Esophagus muscularis mucosa (tissue), 4 donors: ENCODE measurements at regions not wholly inside any gene's neighbourhood (a gene's known extent, or its start where the extent isn't known, plus 50 kb on each side); places are given as distances from the start of the nearest gene placed in this dataset.
"Not testable (repeated sequence)": the region's sequence is repeated elsewhere in the genome, so short reads cannot be mapped to it uniquely, and the experiment has no call there.

Source experiments
- DNase-seq: peaks from one replicate; pipeline ENCODE4 v3.0.0-alpha.2; 2017; ENCODE audit errors: extremely low spot score
- H3K27ac ChIP-seq, 4 donors: fragments of 200-600 bp; sonication (generic); replicated peaks in 1 of 4; 1 replicate in 3 of 4; 2 replicates in 1 of 4; pipeline ENCODE4 v1.5.1; 2016 to 2019; ENCODE audit warnings: mild to moderate bottlenecking in 1 of 4
- H3K27me3 ChIP-seq, 4 donors: fragments of 200-600 bp; sonication (generic); one replicate each; pipeline versions ENCODE4 v1.5.1 to v1.6.0; 2016 to 2019
- H3K36me3 ChIP-seq, 4 donors: fragments of 200-600 bp; sonication (generic); one replicate each; pipeline ENCODE4 v1.5.1; 2016 to 2019
- H3K4me1 ChIP-seq, 4 donors: fragments of 200-600 bp; sonication (generic); one replicate each; pipeline ENCODE4 v1.5.1; 2016 to 2019
- H3K4me3 ChIP-seq, 4 donors: fragments of 200-600 bp; sonication (generic); 1 replicate in 2 of 4; 2 replicates in 2 of 4; pipeline ENCODE4 v1.5.1; 2016 to 2019; ENCODE audit warnings: mild to moderate bottlenecking in 4 of 4, moderate library complexity in 1 of 4
- H3K9me3 ChIP-seq, 4 donors: fragments of 200-600 bp; sonication (generic); 1 replicate in 3 of 4; 2 replicates in 1 of 4; pipeline ENCODE4 v1.5.1; 2016 to 2019
- EP300 ChIP-seq: sonication (generic); formaldehyde crosslinking; IDR thresholded peaks from one replicate; pipeline ENCODE4 v1.6.1; 2017; ENCODE audit warnings: antibody characterized with exemption
- POLR2A ChIP-seq: fragments of 450-650 bp; IDR thresholded peaks from one replicate; pipeline ENCODE4 v1.6.1; 2017; ENCODE audit warnings: antibody characterized with exemption, moderate library complexity, mild to moderate bottlenecking, low read depth
- POLR2AphosphoS5 ChIP-seq, 2 donors: sonication (generic); formaldehyde crosslinking; IDR thresholded peaks; one replicate each; pipeline ENCODE4 v1.6.1; 2017; ENCODE audit warnings: antibody characterized with exemption in 2 of 2
- WGBS: methylation state at CpG from one replicate; pipeline ENCODE4 v1.1.5; 2018; 5-methylcytosine and 5-hydroxymethylcytosine counted together
- intact Hi-C: fragments of 100-400 bp; cut with DNase I; formaldehyde crosslinking; loops from one replicate; pipeline ENCODE4 v1.15.1; 2023
- TF ChIP-seq, protein P1 (sequence below), 3 experiments: fragments of 200-600 bp in 2 of 3; fragments of 450-650 bp in 1 of 3; sonication (generic) in 2 of 3; IDR thresholded peaks; one replicate each; pipeline ENCODE4 v1.5.1; 2017 to 2019; ENCODE audit warnings: antibody characterized with exemption in 3 of 3, mild to moderate bottlenecking in 2 of 3, moderate library complexity in 1 of 3

DNA sequence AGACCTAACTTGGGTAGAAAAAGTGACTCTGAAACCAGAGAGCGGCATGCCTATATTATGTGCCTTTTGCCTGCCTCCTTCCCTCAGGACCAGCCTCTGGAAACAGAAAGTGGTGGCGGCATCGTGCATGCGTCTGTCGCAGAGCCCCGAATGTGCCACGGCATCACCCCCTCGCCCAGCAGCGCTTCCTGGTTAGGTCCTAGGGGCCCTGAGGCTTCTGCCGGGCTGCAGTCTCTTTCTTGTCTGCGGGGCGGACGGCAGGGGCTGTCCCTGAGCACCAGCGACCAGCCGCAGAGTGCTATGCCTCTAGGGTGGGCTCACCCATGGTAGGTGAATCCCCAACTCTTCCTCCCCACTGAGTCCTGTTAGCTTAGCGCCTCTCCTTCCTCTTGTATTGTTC is 68.7 kb downstream of the VSIG4 start:
- no peak overlapping the region for H3K27ac ChIP-seq
- no peak overlapping the region for H3K4me3 ChIP-seq
- intact Hi-C loops: no loop called here
- WGBS: 39% methylated on average over 16 of the region's 16 CpGs
- H3K27me3 ChIP-seq: peaks cover 0 to 11% (median 0%) of the 10 kb centered on the region in 4 donors
- no peaks in the 10 kb centered on the region for H3K4me1 ChIP-seq
- TF ChIP-seq POLR2AphosphoS5 (IDR thresholded peaks at IDR 0.05): no peak
- no peak for TF ChIP-seq POLR2A
- no peak for TF ChIP-seq EP300
- TF ChIP-seq, protein P1, sequence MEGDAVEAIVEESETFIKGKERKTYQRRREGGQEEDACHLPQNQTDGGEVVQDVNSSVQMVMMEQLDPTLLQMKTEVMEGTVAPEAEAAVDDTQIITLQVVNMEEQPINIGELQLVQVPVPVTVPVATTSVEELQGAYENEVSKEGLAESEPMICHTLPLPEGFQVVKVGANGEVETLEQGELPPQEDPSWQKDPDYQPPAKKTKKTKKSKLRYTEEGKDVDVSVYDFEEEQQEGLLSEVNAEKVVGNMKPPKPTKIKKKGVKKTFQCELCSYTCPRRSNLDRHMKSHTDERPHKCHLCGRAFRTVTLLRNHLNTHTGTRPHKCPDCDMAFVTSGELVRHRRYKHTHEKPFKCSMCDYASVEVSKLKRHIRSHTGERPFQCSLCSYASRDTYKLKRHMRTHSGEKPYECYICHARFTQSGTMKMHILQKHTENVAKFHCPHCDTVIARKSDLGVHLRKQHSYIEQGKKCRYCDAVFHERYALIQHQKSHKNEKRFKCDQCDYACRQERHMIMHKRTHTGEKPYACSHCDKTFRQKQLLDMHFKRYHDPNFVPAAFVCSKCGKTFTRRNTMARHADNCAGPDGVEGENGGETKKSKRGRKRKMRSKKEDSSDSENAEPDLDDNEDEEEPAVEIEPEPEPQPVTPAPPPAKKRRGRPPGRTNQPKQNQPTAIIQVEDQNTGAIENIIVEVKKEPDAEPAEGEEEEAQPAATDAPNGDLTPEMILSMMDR (IDR thresholded peaks at IDR 0.05): no peak
- no peaks in the 10 kb centered on the region for H3K36me3 ChIP-seq
- no peak for DNase-seq
- no peaks in the 10 kb centered on the region for H3K9me3 ChIP-seq

DNA sequence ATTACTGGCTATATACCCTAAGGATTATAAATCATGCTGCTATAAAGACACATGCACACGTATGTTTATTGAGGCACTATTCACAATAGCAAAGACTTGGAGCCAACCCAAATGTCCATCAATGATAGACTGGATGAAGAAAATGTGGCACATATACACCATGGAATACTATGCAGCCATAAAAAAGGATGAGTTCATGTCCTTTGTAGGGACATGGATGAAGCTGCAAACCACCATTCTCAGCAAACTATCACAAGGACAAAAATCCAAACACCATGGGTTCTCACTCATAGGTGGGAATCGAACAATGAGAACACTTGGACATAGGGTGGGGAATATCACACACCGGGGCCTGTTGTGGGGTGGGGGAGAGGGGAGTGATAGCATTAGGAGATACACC is 72.7 kb downstream of the VSIG4 start:
- DNase-seq, H3K36me3 ChIP-seq, H3K27me3 ChIP-seq, H3K4me3 ChIP-seq, H3K27ac ChIP-seq, H3K4me1 ChIP-seq, intact Hi-C loops, H3K9me3 ChIP-seq: not testable (repeated sequence)
- 87% methylated on average over 3 of the region's 3 CpGs for WGBS

DNA sequence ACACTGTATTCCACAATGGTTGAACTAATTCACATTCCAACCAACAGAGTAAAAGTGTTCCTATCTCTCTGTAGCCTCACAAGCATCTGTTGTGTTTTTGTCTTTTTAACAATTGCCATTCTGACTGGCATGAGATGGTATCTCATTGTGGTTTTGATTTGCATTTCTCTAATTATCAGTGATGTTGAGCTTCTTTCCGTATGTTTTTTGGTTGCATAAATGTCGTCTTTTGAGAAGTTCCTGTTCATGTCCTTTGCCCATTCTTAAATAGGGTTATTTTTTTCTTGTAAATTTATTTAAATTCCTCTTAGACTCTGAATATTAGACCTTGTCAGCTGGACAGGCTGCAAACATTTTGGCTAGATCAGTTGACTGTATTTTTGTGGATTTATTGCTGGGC is 78.2 kb downstream of the VSIG4 start:
- no peak overlapping the region for H3K27ac ChIP-seq
- TF ChIP-seq, protein P1 (IDR thresholded peaks at IDR 0.05): no peak
- TF ChIP-seq POLR2AphosphoS5 (IDR thresholded peaks at IDR 0.05): no peak
- no peak for TF ChIP-seq EP300
- no peak for TF ChIP-seq POLR2A
- H3K4me3 ChIP-seq: no peak overlapping the region
- no peaks in the 10 kb centered on the region for H3K4me1 ChIP-seq
- WGBS: 81% methylated on average over 2 of the region's 2 CpGs
- no peak for DNase-seq
- H3K9me3 ChIP-seq: peaks cover 0 to 5% (median 0%) of the 10 kb centered on the region in 4 donors
- H3K27me3 ChIP-seq: no peaks in the 10 kb centered on the region
- no peaks in the 10 kb centered on the region for H3K36me3 ChIP-seq
- intact Hi-C loops: no loop called here

DNA sequence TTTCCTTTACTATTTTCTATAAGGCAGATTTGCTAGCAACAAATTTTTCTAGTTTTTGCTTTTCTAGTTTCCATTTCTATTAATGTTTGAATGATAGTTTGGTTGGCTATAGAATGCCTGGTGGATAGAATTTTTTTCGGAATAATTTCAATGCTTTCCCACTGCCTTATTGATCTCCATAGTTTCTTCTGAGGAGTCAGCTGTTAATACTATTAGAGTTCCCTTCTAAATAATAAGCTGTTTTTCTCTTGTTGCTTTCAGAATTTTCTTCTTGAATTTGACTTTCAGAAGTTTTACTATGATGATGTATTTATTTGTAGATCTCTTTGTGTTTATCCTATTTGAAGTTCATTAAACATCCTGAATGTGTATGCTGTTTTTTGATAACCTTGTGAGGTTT is 91.8 kb downstream of the VSIG4 start:
- Histone ChIP-seq H3K27ac (no peak overlapping the region), H3K4me3 (no peak overlapping the region), H3K4me1 (no peaks in the 10 kb centered on the region), H3K36me3 (no peaks in the 10 kb centered on the region), H3K27me3 (no peaks in the 10 kb centered on the region), H3K9me3 (peaks cover 0 to 21% (median 0%) of the 10 kb centered on the region in 4 donors)
- intact Hi-C loops: no loop called here
- TF ChIP-seq POLR2AphosphoS5 (IDR thresholded peaks at IDR 0.05) (no peak), POLR2A (no peak), EP300 (no peak)
- TF ChIP-seq, protein P1 (IDR thresholded peaks at IDR 0.05): no peak
- DNase-seq: no peak
- WGBS: 78% methylated on average over 1 of the region's 1 CpG

DNA sequence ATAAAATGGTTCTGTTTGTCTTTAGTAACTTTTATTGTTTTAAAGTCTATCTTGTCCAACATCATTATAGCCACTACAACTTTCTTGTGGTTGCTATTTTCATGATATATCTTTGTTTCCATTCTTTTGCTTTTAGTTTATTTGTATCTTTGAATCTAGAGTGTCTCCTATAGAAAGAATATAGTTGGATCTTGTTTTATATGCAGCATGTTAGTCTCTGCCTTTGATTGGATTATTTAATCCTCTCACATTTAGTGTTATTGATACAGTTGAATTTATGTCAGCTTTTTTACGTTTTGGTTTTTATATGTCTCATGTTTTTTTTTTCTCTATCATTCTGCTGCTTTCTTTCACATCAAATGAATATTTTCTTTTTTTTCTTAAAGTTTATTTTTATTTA is 98.1 kb downstream of the VSIG4 start:
- 58% methylated on average over 1 of the region's 1 CpG for WGBS
- Histone ChIP-seq H3K27ac (no peak overlapping the region), H3K9me3 (peaks cover 0 to 25% (median 0%) of the 10 kb centered on the region in 4 donors), H3K4me3 (no peak overlapping the region), H3K27me3 (no peaks in the 10 kb centered on the region), H3K36me3 (no peaks in the 10 kb centered on the region), H3K4me1 (no peaks in the 10 kb centered on the region)
- no peak for DNase-seq
- TF ChIP-seq, protein P1 (IDR thresholded peaks at IDR 0.05): no peak
- TF ChIP-seq POLR2A (no peak), POLR2AphosphoS5 (IDR thresholded peaks at IDR 0.05) (no peak), EP300 (no peak)
- intact Hi-C loops: no loop called here
